ENCODE measurements at regions not wholly inside any gene's neighbourhood (a gene's known extent, or its start where the extent isn't known, plus 50 kb on each side); places are given as distances from the start of the nearest gene placed in this dataset.

DNA sequence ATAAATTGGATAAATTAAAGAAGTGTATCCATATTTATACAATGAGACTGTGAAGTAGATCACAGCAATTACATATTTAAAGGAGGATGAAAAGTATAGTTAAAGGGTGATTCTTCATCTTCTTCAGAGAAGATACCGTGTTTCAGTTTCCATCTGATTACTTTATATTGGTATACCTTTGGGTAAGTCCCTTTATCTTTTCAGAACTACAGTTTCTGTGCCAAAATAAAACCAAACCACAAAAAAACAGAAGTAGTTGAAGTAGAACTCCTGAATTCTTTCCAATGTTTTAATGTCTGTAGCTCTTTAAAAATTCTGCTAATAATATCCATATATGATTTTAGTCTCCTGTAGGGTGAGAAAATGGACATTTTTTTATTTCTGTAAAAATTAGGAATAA, 231.2 kb upstream of the LINC00305 start:
- Histone ChIP-seq H3K79me2 (ENCODE audit: low read depth) (no peaks in the 10 kb centered on the region), H4K20me1 (ENCODE audit: insufficient read depth) (no peaks in the 10 kb centered on the region), H3K27ac (no peak overlapping the region), H3K9me3 (ENCODE audit: insufficient read depth, low read depth) (no peaks in the 10 kb centered on the region), H3K4me1 (replicated peaks; ENCODE audit: insufficient read depth) (no peaks in the 10 kb centered on the region), H3K4me2 (no peak overlapping the region), H3K9me2 (ENCODE audit: insufficient read depth) (no peaks in the 10 kb centered on the region), H3K27me3 (ENCODE audit: insufficient read depth, low read depth) (no peaks in the 10 kb centered on the region), H3K36me3 (ENCODE audit: low read depth) (no peaks in the 10 kb centered on the region), H2AFZ (no peak overlapping the region), H3F3A (ENCODE audit: insufficient read depth, low read depth) (no peaks in the 10 kb centered on the region), H3K4me3 (no peak overlapping the region)
- CTCF ChIA-PET: no interaction called here
- POLR2A ChIA-PET (ENCODE audit: unreplicated experiment): no interaction called here
- DNase-seq: no peak
- BruUV-seq (replicated peaks): no TSS peak
- intact Hi-C loops (cut with micrococcal nuclease; ENCODE audit: unreplicated experiment): no loop called here
- no peak for TF ChIP-seq EZH2 (IDR thresholded peaks at IDR 0.05; ENCODE audit: low read depth)
- TF ChIP-seq, protein P1, sequence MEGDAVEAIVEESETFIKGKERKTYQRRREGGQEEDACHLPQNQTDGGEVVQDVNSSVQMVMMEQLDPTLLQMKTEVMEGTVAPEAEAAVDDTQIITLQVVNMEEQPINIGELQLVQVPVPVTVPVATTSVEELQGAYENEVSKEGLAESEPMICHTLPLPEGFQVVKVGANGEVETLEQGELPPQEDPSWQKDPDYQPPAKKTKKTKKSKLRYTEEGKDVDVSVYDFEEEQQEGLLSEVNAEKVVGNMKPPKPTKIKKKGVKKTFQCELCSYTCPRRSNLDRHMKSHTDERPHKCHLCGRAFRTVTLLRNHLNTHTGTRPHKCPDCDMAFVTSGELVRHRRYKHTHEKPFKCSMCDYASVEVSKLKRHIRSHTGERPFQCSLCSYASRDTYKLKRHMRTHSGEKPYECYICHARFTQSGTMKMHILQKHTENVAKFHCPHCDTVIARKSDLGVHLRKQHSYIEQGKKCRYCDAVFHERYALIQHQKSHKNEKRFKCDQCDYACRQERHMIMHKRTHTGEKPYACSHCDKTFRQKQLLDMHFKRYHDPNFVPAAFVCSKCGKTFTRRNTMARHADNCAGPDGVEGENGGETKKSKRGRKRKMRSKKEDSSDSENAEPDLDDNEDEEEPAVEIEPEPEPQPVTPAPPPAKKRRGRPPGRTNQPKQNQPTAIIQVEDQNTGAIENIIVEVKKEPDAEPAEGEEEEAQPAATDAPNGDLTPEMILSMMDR (conservative IDR thresholded peaks at IDR 0.05): no peak

DNA sequence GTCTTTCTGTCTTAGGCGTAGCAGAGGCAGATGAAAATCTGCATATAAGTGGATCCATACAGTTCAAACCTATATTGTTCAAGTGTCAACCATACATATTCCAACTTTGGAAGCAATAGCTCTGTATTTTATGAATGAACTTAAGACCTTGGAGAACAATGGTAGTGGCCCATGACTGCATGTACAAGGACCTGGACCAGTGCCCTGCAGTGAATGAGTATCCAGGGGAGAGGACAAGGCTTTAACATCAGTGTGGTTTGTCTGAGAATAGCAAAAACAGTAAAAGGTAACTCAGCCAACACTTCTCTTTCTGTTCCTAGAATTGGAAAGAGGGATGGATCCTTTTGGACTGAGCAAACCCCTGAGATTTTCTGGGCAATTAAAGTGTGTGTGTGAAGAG, 230.8 kb upstream of the LINC00305 start:
- Histone ChIP-seq H3K9me2 (ENCODE audit: insufficient read depth) (no peaks in the 10 kb centered on the region), H3K4me1 (replicated peaks; ENCODE audit: insufficient read depth) (no peaks in the 10 kb centered on the region), H3F3A (ENCODE audit: insufficient read depth, low read depth) (no peaks in the 10 kb centered on the region), H3K4me2 (no peak overlapping the region), H3K79me2 (ENCODE audit: low read depth) (no peaks in the 10 kb centered on the region), H3K27me3 (ENCODE audit: insufficient read depth, low read depth) (no peaks in the 10 kb centered on the region), H3K4me3 (no peak overlapping the region), H4K20me1 (ENCODE audit: insufficient read depth) (no peaks in the 10 kb centered on the region), H3K9me3 (ENCODE audit: insufficient read depth, low read depth) (no peaks in the 10 kb centered on the region), H2AFZ (no peak overlapping the region), H3K36me3 (ENCODE audit: low read depth) (no peaks in the 10 kb centered on the region), H3K27ac (no peak overlapping the region)
- intact Hi-C loops (cut with micrococcal nuclease; ENCODE audit: unreplicated experiment): no loop called here
- ChIA-PET POLR2A (ENCODE audit: unreplicated experiment) (no interaction called here), CTCF (no interaction called here)
- BruUV-seq (replicated peaks): no TSS peak
- TF ChIP-seq, protein P1 (conservative IDR thresholded peaks at IDR 0.05): no peak
- no peak for TF ChIP-seq EZH2 (IDR thresholded peaks at IDR 0.05; ENCODE audit: low read depth)
- no peak for DNase-seq

- intact Hi-C loops (cut with micrococcal nuclease; ENCODE audit: unreplicated experiment): no loop called here
- BruUV-seq (replicated peaks): no TSS peak
- POLR2A ChIA-PET (ENCODE audit: unreplicated experiment): no interaction called here
Measured at GRCh38 chr18:64377446-64377845, 228.6 kb upstream of the LINC00305 start.

More at GRCh38 chr18:64377446-64377845, 228.6 kb upstream of the LINC00305 start:
- no peak overlapping the region for H2AFZ ChIP-seq
- DNase-seq: no peak
- no peaks in the 10 kb centered on the region for H3K36me3 ChIP-seq (ENCODE audit: low read depth)
- no peaks in the 10 kb centered on the region for H3K27me3 ChIP-seq (ENCODE audit: insufficient read depth, low read depth)
- H3K4me3 ChIP-seq: no peak overlapping the region
- TF ChIP-seq, protein P1 (conservative IDR thresholded peaks at IDR 0.05): no peak
- no peak for TF ChIP-seq EZH2 (IDR thresholded peaks at IDR 0.05; ENCODE audit: low read depth)
- H4K20me1 ChIP-seq (ENCODE audit: insufficient read depth): no peaks in the 10 kb centered on the region
- CTCF ChIA-PET: no interaction called here
- no peaks in the 10 kb centered on the region for H3K9me3 ChIP-seq (ENCODE audit: insufficient read depth, low read depth)
- H3F3A ChIP-seq (ENCODE audit: insufficient read depth, low read depth): no peaks in the 10 kb centered on the region
- H3K79me2 ChIP-seq (ENCODE audit: low read depth): no peaks in the 10 kb centered on the region
- H3K4me2 ChIP-seq: no peak overlapping the region
- no peaks in the 10 kb centered on the region for H3K9me2 ChIP-seq (ENCODE audit: insufficient read depth)
- no peaks in the 10 kb centered on the region for H3K4me1 ChIP-seq (replicated peaks; ENCODE audit: insufficient read depth)
- H3K27ac ChIP-seq: no peak overlapping the region

All from PC-9 (cell line).